H1 (cell line): ENCODE measurements at regions not wholly inside any gene's neighbourhood (a gene's known extent, or its start where the extent isn't known, plus 50 kb on each side); places are given as distances from the start of the nearest gene placed in this dataset.

Source experiments
- CTCF ChIA-PET: fragments of 300-600 bp; sonication (Branson Sonifier 250); formaldehyde crosslinking; loops from one replicate; lab custom pipeline; 2021; ENCODE audit not compliant: partially characterized antibody; lab: Charles Lee
- POLR2A ChIA-PET: fragments of 300-600 bp; sonication (Branson Sonifier 250); formaldehyde crosslinking; loops from one replicate; lab custom pipeline; 2021; ENCODE audit warnings: inconsistent platforms; ENCODE audit not compliant: partially characterized antibody; lab: Charles Lee
- DNase-seq, 2 experiments: peaks; one replicate each; pipeline versions ENCODE4 v3.0.0 to v3.0.0-alpha.2; 2010 to 2022; ENCODE audit warnings: low spot score in 2 of 2, low read depth in 1 of 2, mixed read lengths in 1 of 2
- FAIRE-seq: peaks from 2 replicates; lab custom pipeline; 2011; peaks lifted over from hg19 to GRCh38; lab: Jason Lieb, UNC
- H2AFZ ChIP-seq: 2 replicates; pipeline ENCODE4 v1.8.1; 2012; ENCODE audit warnings: low read length, inconsistent platforms
- H2AK5ac ChIP-seq: 2 replicates; pipeline ENCODE4 v1.6.1; 2013; ENCODE audit warnings: low read depth, low read length
- H2BK120ac ChIP-seq: replicated peaks from 2 replicates; pipeline ENCODE3; 2013; ENCODE audit warnings: low read depth, low read length, inconsistent platforms
- H2BK12ac ChIP-seq: 2 replicates; pipeline ENCODE4 v1.6.1; 2013; ENCODE audit warnings: low read depth, low read length
- H2BK15ac ChIP-seq: 2 replicates; pipeline ENCODE4 v1.6.1; 2013; ENCODE audit warnings: low read length
- H2BK20ac ChIP-seq: 2 replicates; pipeline ENCODE4 v1.6.1; 2013; ENCODE audit warnings: low read length
- H2BK5ac ChIP-seq: 2 replicates; pipeline ENCODE4 v1.6.1; 2013; ENCODE audit warnings: low read depth, low read length
- H3K14ac ChIP-seq: 2 replicates; pipeline ENCODE4 v1.6.1; 2013; ENCODE audit warnings: inconsistent platforms; ENCODE audit not compliant: insufficient read length
- H3K18ac ChIP-seq: 2 replicates; pipeline ENCODE4 v1.6.1; 2013; ENCODE audit warnings: low read length; ENCODE audit errors: extremely low read depth
- H3K23ac ChIP-seq: 2 replicates; pipeline ENCODE4 v1.6.1; 2013; ENCODE audit warnings: inconsistent platforms; ENCODE audit not compliant: insufficient read length
- H3K23me2 ChIP-seq: 2 replicates; pipeline ENCODE4 v1.6.1; 2013; ENCODE audit warnings: low read depth, low read length
- H3K27ac ChIP-seq: 2 replicates; pipeline ENCODE4 v1.6.1; 2011; ENCODE audit warnings: low read depth, low read length, inconsistent platforms
- H3K27me3 ChIP-seq, 4 experiments: replicated peaks in 1 of 4; 1 replicate in 1 of 4; 2 replicates in 3 of 4; pipeline versions ENCODE4 v1.6.1 to v1.8.1; 2011 to 2013; ENCODE audit warnings: low read length in 3 of 4, mild to moderate bottlenecking in 3 of 4, inconsistent platforms in 2 of 4, mixed read lengths in 2 of 4, moderate library complexity in 1 of 4; ENCODE audit not compliant: control insufficient read depth in 3 of 4, insufficient read depth in 3 of 4; ENCODE audit errors: extremely low read depth in 1 of 4
- H3K36me3 ChIP-seq, 4 experiments: 2 replicates each; pipeline versions ENCODE4 v1.6.1 to v1.8.1; 2011 to 2013; ENCODE audit warnings: mild to moderate bottlenecking in 4 of 4, low read length in 3 of 4, moderate library complexity in 2 of 4, control low read depth in 1 of 4, inconsistent platforms in 1 of 4; ENCODE audit not compliant: insufficient read depth in 4 of 4, control insufficient read depth in 2 of 4
- H3K4ac ChIP-seq: replicated peaks from 2 replicates; pipeline ENCODE3; 2013; ENCODE audit warnings: low read length, low read depth, mixed read lengths, inconsistent platforms; ENCODE audit not compliant: insufficient read length
- H3K4me1 ChIP-seq, 4 experiments: replicated peaks in 1 of 4; 1 replicate in 1 of 4; 2 replicates in 3 of 4; pipeline versions ENCODE4 v1.6.1 to v1.8.1; 2011 to 2013; ENCODE audit warnings: low read length in 3 of 4, inconsistent platforms in 2 of 4, mixed read lengths in 1 of 4; ENCODE audit not compliant: insufficient read depth in 4 of 4, control insufficient read depth in 3 of 4
- H3K4me2 ChIP-seq, 2 experiments: 2 replicates each; pipeline versions ENCODE4 v1.6.1 to v1.8.1; 2011 to 2013; ENCODE audit warnings: low read depth in 2 of 2, low read length in 2 of 2, control low read depth in 1 of 2, inconsistent platforms in 1 of 2, mild to moderate bottlenecking in 1 of 2; ENCODE audit not compliant: insufficient read depth in 1 of 2
- H3K4me3 ChIP-seq, 4 experiments: fragments of 200-600, 300-600 bp in 1 of 4; sonication (generic), shearing (Covaris generic), sonication (Bioruptor Twin) in 1 of 4; 2 replicates each; pipeline versions ENCODE4 v1.5.1 to v1.8.1; 2011 to 2016; ENCODE audit warnings: low read length in 4 of 4, low read depth in 3 of 4, control low read depth in 2 of 4, inconsistent platforms in 2 of 4, mild to moderate bottlenecking in 2 of 4, mixed read lengths in 1 of 4, moderate library complexity in 1 of 4; ENCODE audit not compliant: insufficient read depth in 2 of 4; ENCODE audit errors: extremely low read depth in 1 of 4
- H3K56ac ChIP-seq: replicated peaks from 2 replicates; pipeline ENCODE3; 2013; ENCODE audit warnings: low read depth, mild to moderate bottlenecking, mixed read lengths, low read length, inconsistent platforms; ENCODE audit not compliant: insufficient read length
- H3K79me1 ChIP-seq: 2 replicates; pipeline ENCODE4 v1.6.1; 2013; ENCODE audit warnings: low read depth, low read length, control low read depth
- H3K79me2 ChIP-seq, 2 experiments: 2 replicates each; pipeline versions ENCODE4 v1.6.1 to v1.8.1; 2012 to 2013; ENCODE audit warnings: low read length in 2 of 2, mild to moderate bottlenecking in 2 of 2, inconsistent platforms in 1 of 2; ENCODE audit not compliant: insufficient read depth in 2 of 2, control insufficient read depth in 1 of 2
- H3K9ac ChIP-seq, 4 experiments: replicated peaks in 1 of 4; 1 replicate in 1 of 4; 2 replicates in 3 of 4; pipeline versions ENCODE4 v1.6.1 to v1.8.1; 2011 to 2013; ENCODE audit warnings: low read depth in 3 of 4, low read length in 3 of 4, control low read depth in 2 of 4, mild to moderate bottlenecking in 2 of 4, moderate library complexity in 2 of 4, inconsistent platforms in 1 of 4; ENCODE audit errors: extremely low read depth in 1 of 4
- H3K9me3 ChIP-seq, 2 experiments: 2 replicates each; pipeline versions ENCODE4 v1.6.1 to v1.8.1; 2012 to 2013; ENCODE audit warnings: mild to moderate bottlenecking in 2 of 2, moderate library complexity in 2 of 2, control low read depth in 1 of 2, inconsistent platforms in 1 of 2, low read depth in 1 of 2, low read length in 1 of 2, mixed read lengths in 1 of 2; ENCODE audit not compliant: insufficient read depth in 2 of 2
- H4K20me1 ChIP-seq, 2 experiments: replicated peaks in 1 of 2; 2 replicates each; pipeline versions ENCODE3 to v1.8.1; 2011 to 2013; ENCODE audit warnings: inconsistent platforms in 2 of 2, low read length in 2 of 2, mild to moderate bottlenecking in 1 of 2; ENCODE audit not compliant: insufficient read depth in 2 of 2, control insufficient read depth in 1 of 2
- H4K5ac ChIP-seq: 2 replicates; pipeline ENCODE4 v1.6.1; 2013; ENCODE audit warnings: low read length, low read depth, mixed read lengths, inconsistent platforms; ENCODE audit not compliant: insufficient read length
- H4K8ac ChIP-seq: 2 replicates; pipeline ENCODE4 v1.8.0; 2013; ENCODE audit warnings: mild to moderate bottlenecking, moderate library complexity, low read length, inconsistent platforms; ENCODE audit not compliant: insufficient read depth; ENCODE audit errors: extremely low read depth
- H4K91ac ChIP-seq: replicated peaks from 2 replicates; pipeline ENCODE3; 2013; ENCODE audit warnings: low read length, mixed read lengths, inconsistent platforms; ENCODE audit not compliant: insufficient read length
- ASH2L ChIP-seq: fragments of 200-600, 300-600 bp; sonication (generic); IDR thresholded peaks from one replicate; pipeline ENCODE4 v1.7.1; 2017; ENCODE audit warnings: low read length
- ATF3 ChIP-seq: IDR thresholded peaks from 2 replicates; pipeline ENCODE4 v1.6.1; 2011; ENCODE audit warnings: low read depth, mild to moderate bottlenecking, low read length; ENCODE audit not compliant: insufficient read depth
- BACH1 ChIP-seq: IDR thresholded peaks from 2 replicates; pipeline ENCODE4 v1.6.1; 2012; ENCODE audit warnings: low read length, improper control_type of control experiment
- BRCA1 ChIP-seq: IDR thresholded peaks from 2 replicates; pipeline ENCODE4 v1.6.1; 2012; ENCODE audit warnings: low read depth, low read length, improper control_type of control experiment
- CREB1 ChIP-seq: IDR thresholded peaks from 2 replicates; pipeline ENCODE4 v1.6.1; 2012; ENCODE audit warnings: inconsistent platforms
- EP300 ChIP-seq, 2 experiments: IDR thresholded peaks; 1 replicate in 1 of 2; 2 replicates in 1 of 2; pipeline ENCODE4 v1.6.1; 2011 to 2012; ENCODE audit warnings: low read depth in 2 of 2, low read length in 2 of 2, mild to moderate bottlenecking in 2 of 2, borderline replicate concordance in 1 of 2, inconsistent platforms in 1 of 2, moderate library complexity in 1 of 2
- PHF8 ChIP-seq: fragments of 200-600 bp; sonication (generic); conservative IDR thresholded peaks from 2 replicates; pipeline ENCODE4 v1.7.1; 2012; ENCODE audit warnings: low read depth, mild to moderate bottlenecking, inconsistent platforms, low read length, moderate library complexity
- SIX5 ChIP-seq: IDR thresholded peaks from 2 replicates; pipeline ENCODE4 v1.6.1; 2011; ENCODE audit warnings: mild to moderate bottlenecking, low read depth, low read length
- WGBS, 2 experiments: shearing (Covaris generic) in 1 of 2; methylation state at CpG; one replicate each; pipeline versions ENCODE4 v1.1.6 to v1.1.7; 2013 to 2015; ENCODE audit warnings: low lambda C conversion rate in 2 of 2, mixed read lengths in 2 of 2, inconsistent platforms in 1 of 2, low coverage in 1 of 2, missing lambda C conversion rate in 1 of 2; ENCODE audit not compliant: insufficient replicate concordance in 2 of 2, insufficient coverage in 1 of 2, insufficient read length in 1 of 2; ENCODE audit errors: extremely low coverage in 1 of 2, missing lambda C conversion rate in 1 of 2; 5-methylcytosine and 5-hydroxymethylcytosine counted together

GRCh38 chr2:129181963-129182362 is 797.5 kb upstream of the RAB6C start:
- no peak overlapping the region for H3K27ac ChIP-seq
- no peak overlapping the region for H2BK20ac ChIP-seq
- H3K36me3 ChIP-seq, result no peaks in the 10 kb centered on the region
- H3K4me1 ChIP-seq, result no peaks in the 10 kb centered on the region
- H3K18ac ChIP-seq, result no peak overlapping the region
- H2AFZ ChIP-seq, result no peak overlapping the region
- no peak overlapping the region for H4K5ac ChIP-seq
- no peak overlapping the region for H3K14ac ChIP-seq
- H2BK120ac ChIP-seq, result no peak overlapping the region
- H2BK15ac ChIP-seq, result no peak overlapping the region
- TF ChIP-seq PHF8 (no peak), BRCA1 (no peak), ATF3 (no peak), CREB1 (no peak), ASH2L (no peak), BACH1 (no peak), EP300 (IDR thresholded peaks at IDR 0.05; ENCODE audit: borderline replicate concordance in 1 of 2, low read depth in 2 of 2, low read length in 2 of 2) (no peak), SIX5 (no peak)
- DNase-seq, result no peak
- H3K4me2 ChIP-seq, result no peak overlapping the region
- no peak overlapping the region for H3K4me3 ChIP-seq
- no peak overlapping the region for H4K91ac ChIP-seq
- H3K27me3 ChIP-seq, result no peaks in the 10 kb centered on the region
- no peak overlapping the region for H2AK5ac ChIP-seq
- H3K4ac ChIP-seq, result no peak overlapping the region
- no peak overlapping the region for H3K23ac ChIP-seq
- H3K23me2 ChIP-seq, result no peaks in the 10 kb centered on the region
- H4K8ac ChIP-seq, result no peak overlapping the region
- ChIA-PET POLR2A (no interaction called here), CTCF (no interaction called here)
- WGBS, 2 experiments, result 87% methylated on average over 4 of the region's 4 CpGs; no CpG with 5 or more reads in 1 of the 2 experiments
- no peaks in the 10 kb centered on the region for H3K79me2 ChIP-seq
- H3K56ac ChIP-seq, result no peak overlapping the region
- H4K20me1 ChIP-seq, result no peaks in the 10 kb centered on the region
- no peak for FAIRE-seq
- H3K9ac ChIP-seq, result no peak overlapping the region
- no peak overlapping the region for H2BK12ac ChIP-seq
- H3K79me1 ChIP-seq, result no peaks in the 10 kb centered on the region
- H3K9me3 ChIP-seq, result no peaks in the 10 kb centered on the region
- no peak overlapping the region for H2BK5ac ChIP-seq
